ENCODE measurements at regions not wholly inside any gene's neighbourhood (a gene's known extent, or its start where the extent isn't known, plus 50 kb on each side); places are given as distances from the start of the nearest gene placed in this dataset.

- TF ChIP-seq POLR2A (IDR thresholded peaks at IDR 0.05) (no peak), CTCF (IDR thresholded peaks at IDR 0.05) (no peak)
Observed at GRCh38 chr5:167564275-167564674, 727.2 kb upstream of the WWC1 start.

All from thyroid gland (tissue), 4 donors.